Liver (tissue), 8 donors: ENCODE measurements at regions not wholly inside any gene's neighbourhood (a gene's known extent, or its start where the extent isn't known, plus 50 kb on each side); places are given as distances from the start of the nearest gene placed in this dataset.

Experiments used
- DNase-seq: peaks from one replicate; pipeline ENCODE4 v3.0.0-alpha.2; 2017; ENCODE audit warnings: low spot score
- H3K27ac ChIP-seq, 2 donors: one replicate each; pipeline ENCODE4 v1.7.0; 2013; ENCODE audit warnings: inconsistent platforms in 2 of 2, low read length in 2 of 2, control low read depth in 1 of 2, low read depth in 1 of 2, mild to moderate bottlenecking in 1 of 2
- H3K27me3 ChIP-seq, 4 donors: one replicate each; pipeline versions ENCODE4 v1.6.1 to v1.7.0; 2013; ENCODE audit warnings: low read length in 3 of 4, inconsistent platforms in 1 of 4, mild to moderate bottlenecking in 1 of 4, moderate library complexity in 1 of 4; ENCODE audit not compliant: control insufficient read depth in 4 of 4, insufficient read depth in 4 of 4
- H3K36me3 ChIP-seq, 4 donors: one replicate each; pipeline versions ENCODE4 v1.6.1 to v1.7.0; 2013; ENCODE audit warnings: low read length in 3 of 4, mild to moderate bottlenecking in 3 of 4, low read depth in 1 of 4, moderate library complexity in 1 of 4; ENCODE audit not compliant: control insufficient read depth in 4 of 4, insufficient read depth in 3 of 4
- H3K4me1 ChIP-seq, 4 donors: one replicate each; pipeline versions ENCODE4 v1.6.1 to v1.7.0; 2013; ENCODE audit warnings: low read length in 3 of 4, mild to moderate bottlenecking in 3 of 4, moderate library complexity in 1 of 4; ENCODE audit not compliant: control insufficient read depth in 4 of 4, insufficient read depth in 4 of 4
- H3K4me3 ChIP-seq, 3 donors: one replicate each; pipeline versions ENCODE4 v1.6.1 to v1.7.0; 2013; ENCODE audit warnings: low read length in 3 of 3, control low read depth in 1 of 3, low read depth in 1 of 3, mild to moderate bottlenecking in 1 of 3
- H3K9ac ChIP-seq, 2 donors: one replicate each; pipeline ENCODE4 v1.7.0; 2013; ENCODE audit warnings: low read length in 2 of 2, mild to moderate bottlenecking in 2 of 2, moderate library complexity in 2 of 2, control low read depth in 1 of 2, low read depth in 1 of 2
- H3K9me3 ChIP-seq, 4 donors: one replicate each; pipeline versions ENCODE4 v1.6.1 to v1.7.0; 2013; ENCODE audit warnings: low read length in 3 of 4; ENCODE audit not compliant: control insufficient read depth in 4 of 4
- ATF3 ChIP-seq: IDR thresholded peaks from 2 replicates; pipeline ENCODE4 v1.6.1; 2016; ENCODE audit warnings: antibody characterized with exemption
- CTCF ChIP-seq: fragments of 150-350 bp; IDR thresholded peaks from 2 replicates; pipeline ENCODE4 v1.5.1; 2017; ENCODE audit warnings: improper control_type of control experiment, low read depth, low read length; ENCODE audit not compliant: missing input control
- EGR1 ChIP-seq, 2 donors: IDR thresholded peaks; 2 replicates each; pipeline ENCODE4 v1.6.1; 2016 to 2018; ENCODE audit warnings: antibody characterized with exemption in 2 of 2, low read depth in 2 of 2
- FOXA1 ChIP-seq: IDR thresholded peaks from 2 replicates; pipeline ENCODE4 v1.6.1; 2016; ENCODE audit warnings: antibody characterized with exemption
- FOXA2 ChIP-seq: IDR thresholded peaks from 2 replicates; pipeline ENCODE4 v1.6.1; 2016; ENCODE audit warnings: antibody characterized with exemption
- GABPA ChIP-seq, 2 donors: IDR thresholded peaks in 1 of 2; conservative IDR thresholded peaks in 1 of 2; 2 replicates each; pipeline ENCODE4 v1.6.1; 2016; ENCODE audit warnings: antibody characterized with exemption in 2 of 2, mild to moderate bottlenecking in 1 of 2, moderate library complexity in 1 of 2
- HNF4A ChIP-seq, 2 donors: conservative IDR thresholded peaks; 2 replicates each; pipeline ENCODE4 v1.6.1; 2016; ENCODE audit warnings: antibody characterized with exemption in 2 of 2, mild to moderate bottlenecking in 2 of 2
- HNF4G ChIP-seq: IDR thresholded peaks from 2 replicates; pipeline ENCODE4 v1.6.1; 2016; ENCODE audit warnings: antibody characterized with exemption
- JUND ChIP-seq, 2 donors: IDR thresholded peaks; 2 replicates each; pipeline ENCODE4 v1.6.1; 2016; ENCODE audit warnings: antibody characterized with exemption in 2 of 2
- MAX ChIP-seq: IDR thresholded peaks from 2 replicates; pipeline ENCODE4 v1.6.1; 2016; ENCODE audit warnings: antibody characterized with exemption
- NR2F2 ChIP-seq: IDR thresholded peaks from 2 replicates; pipeline ENCODE4 v1.6.1; 2016; ENCODE audit warnings: antibody characterized with exemption
- RAD21 ChIP-seq, 2 donors: IDR thresholded peaks; 2 replicates each; pipeline ENCODE4 v1.6.1; 2016; ENCODE audit warnings: antibody characterized with exemption in 2 of 2, mild to moderate bottlenecking in 2 of 2
- REST ChIP-seq: IDR thresholded peaks from 2 replicates; pipeline ENCODE4 v1.6.1; 2016; ENCODE audit warnings: antibody characterized with exemption, mild to moderate bottlenecking
- RXRA ChIP-seq, 2 donors: IDR thresholded peaks; 2 replicates each; pipeline ENCODE4 v1.6.1; 2017 to 2018; ENCODE audit warnings: antibody characterized with exemption in 2 of 2, mild to moderate bottlenecking in 1 of 2
- SP1 ChIP-seq: IDR thresholded peaks from 2 replicates; pipeline ENCODE4 v1.6.1; 2018; ENCODE audit warnings: antibody characterized with exemption, mild to moderate bottlenecking
- TAF1 ChIP-seq: conservative IDR thresholded peaks from 2 replicates; pipeline ENCODE4 v1.6.1; 2016; ENCODE audit warnings: antibody characterized with exemption, mild to moderate bottlenecking
- YY1 ChIP-seq: IDR thresholded peaks from 2 replicates; pipeline ENCODE4 v1.6.1; 2016; ENCODE audit warnings: antibody characterized with exemption, mild to moderate bottlenecking
- ZBTB33 ChIP-seq: IDR thresholded peaks from 2 replicates; pipeline ENCODE4 v1.6.1; 2016; ENCODE audit warnings: antibody characterized with exemption
- WGBS: extraction: QIAGEN DNeasy Blood & Tissue Kit; methylation state at CpG from one replicate; pipeline ENCODE4 v1.1.7; 2013; 5-methylcytosine and 5-hydroxymethylcytosine counted together
- donor health status: healthy.
- donor health status: healthy.
- donor health status: healthy.
- donor health status: healthy.
- donor health status: healthy.

- Histone ChIP-seq H3K27me3 (no peaks in the 10 kb centered on the region), H3K4me1 (no peaks in the 10 kb centered on the region), H3K4me3 (no peak overlapping the region), H3K9me3 (peaks cover 0 to 3% (median 0%) of the 10 kb centered on the region in 4 donors), H3K36me3 (no peaks in the 10 kb centered on the region), H3K27ac (no peak overlapping the region), H3K9ac (no peak overlapping the region)
- no peak for TF ChIP-seq CTCF
- TF ChIP-seq ATF3, result no peak
- TF ChIP-seq ZBTB33, result no peak
- TF ChIP-seq HNF4A (conservative IDR thresholded peaks at IDR 0.05), result no peak
- TF ChIP-seq TAF1, result no peak
- TF ChIP-seq FOXA1, result no peak
- TF ChIP-seq NR2F2, result no peak
- TF ChIP-seq SP1, result no peak
- no peak for TF ChIP-seq YY1
- no peak for TF ChIP-seq RAD21 (IDR thresholded peaks at IDR 0.05)
- no peak for TF ChIP-seq EGR1 (IDR thresholded peaks at IDR 0.05; ENCODE audit: low read depth in 2 of 2)
- TF ChIP-seq HNF4G, result no peak
- TF ChIP-seq FOXA2, result no peak
- no peak for TF ChIP-seq GABPA (IDR thresholded peaks at IDR 0.05 in 1 of 2, conservative IDR thresholded peaks at IDR 0.05 in 1 of 2)
- no peak for TF ChIP-seq RXRA (IDR thresholded peaks at IDR 0.05)
- no peak for TF ChIP-seq REST
- TF ChIP-seq MAX, result no peak
- TF ChIP-seq JUND (IDR thresholded peaks at IDR 0.05), result no peak
- no peak for DNase-seq
Observed at GRCh38 chr2:56040834-56041233, 117.3 kb upstream of the EFEMP1 start.

GRCh38 chr2:56047136-56047535 lies 123.6 kb upstream of the EFEMP1 start:
- Histone ChIP-seq H3K4me1 (no peaks in the 10 kb centered on the region), H3K27ac (no peak overlapping the region), H3K36me3 (no peaks in the 10 kb centered on the region), H3K9me3 (no peaks in the 10 kb centered on the region), H3K27me3 (peaks cover 0 to 2% (median 0%) of the 10 kb centered on the region in 4 donors), H3K4me3 (no peak overlapping the region), H3K9ac (no peak overlapping the region)
- 49% methylated on average over 3 of the region's 3 CpGs for WGBS
- no peak for DNase-seq
- no peak for TF ChIP-seq REST
- no peak for TF ChIP-seq SP1
- no peak for TF ChIP-seq GABPA (IDR thresholded peaks at IDR 0.05 in 1 of 2, conservative IDR thresholded peaks at IDR 0.05 in 1 of 2)
- TF ChIP-seq ZBTB33, result no peak
- TF ChIP-seq FOXA1, result no peak
